GM18951 (cell line): ENCODE measurements at regions not wholly inside any gene's neighbourhood (a gene's known extent, or its start where the extent isn't known, plus 50 kb on each side); places are given as distances from the start of the nearest gene placed in this dataset.
"Not testable (repeated sequence)": the region's sequence is repeated elsewhere in the genome, so short reads cannot be mapped to it uniquely, and the experiment has no call there.

Experiments used
- POLR2A ChIP-seq: IDR thresholded peaks from 4 replicates; pipeline ENCODE4 v1.6.1; 2011; ENCODE audit warnings: mild to moderate bottlenecking; ENCODE audit not compliant: insufficient read length, insufficient read depth; ENCODE audit errors: extremely low read depth
- in situ Hi-C: fragments of 300-500 bp; cut with MboI; formaldehyde crosslinking; loops from one replicate; pipeline ENCODE4 v1.12.0; 2022; ENCODE audit warnings: low sequenced_read_pairs, mixed read lengths, inconsistent platforms; ENCODE audit not compliant: unreplicated experiment

- no peak for TF ChIP-seq POLR2A
- in situ Hi-C loops, result no loop called here
These were observed 51.9 kb upstream of the LRRK2 start for GRCh38 chr12:40172879-40173278.

GRCh38 chr12:40171501-40171900 is 53.3 kb upstream of the LRRK2 start:
- in situ Hi-C loops, result no loop called here
- TF ChIP-seq POLR2A, result no peak

- no peak for TF ChIP-seq POLR2A
- in situ Hi-C loops, result no loop called here
These were observed 53.7 kb upstream of the LRRK2 start for GRCh38 chr12:40171066-40171465.

- in situ Hi-C loops, result no loop called here
- no peak for TF ChIP-seq POLR2A
These were observed 54.2 kb upstream of the LRRK2 start for GRCh38 chr12:40170593-40170992.

GRCh38 chr12:40168868-40169267 is 55.9 kb upstream of the LRRK2 start:
- in situ Hi-C loops, result no loop called here
- no peak for TF ChIP-seq POLR2A

GRCh38 chr12:40168419-40168818 is 56.4 kb upstream of the LRRK2 start:
- in situ Hi-C loops, result not testable (repeated sequence)

- no peak for TF ChIP-seq POLR2A
- in situ Hi-C loops, result no loop called here
These were observed 56.8 kb upstream of the LRRK2 start for GRCh38 chr12:40168001-40168400.

- in situ Hi-C loops, result no loop called here
- TF ChIP-seq POLR2A, result no peak
These were observed 59.3 kb upstream of the SLC2A13 start for GRCh38 chr12:40165179-40165578.

GRCh38 chr12:40164034-40164433 is 58.2 kb upstream of the SLC2A13 start:
- in situ Hi-C loops, result no loop called here
- no peak for TF ChIP-seq POLR2A

GRCh38 chr12:40162033-40162432 is 56.2 kb upstream of the SLC2A13 start:
- no peak for TF ChIP-seq POLR2A
- in situ Hi-C loops, result no loop called here

GRCh38 chr12:40158592-40159111 is 52.8 kb upstream of the SLC2A13 start:
- no peak for TF ChIP-seq POLR2A
- in situ Hi-C loops, result loop anchor here (10.0 kb wide), 1 partner anchor 146 kb away; no protein-coding TSS in a partner anchor

- no peak for TF ChIP-seq POLR2A
- in situ Hi-C loops, result loop anchor here (10.0 kb wide), 1 partner anchor 147 kb away; no protein-coding TSS in a partner anchor
These were observed 51.5 kb upstream of the SLC2A13 start for GRCh38 chr12:40157336-40157735.

- in situ Hi-C loops, result loop anchor here (10.0 kb wide), 1 partner anchor 149 kb away; no protein-coding TSS in a partner anchor
- no peak for TF ChIP-seq POLR2A
These were observed 50.3 kb upstream of the SLC2A13 start for GRCh38 chr12:40156021-40156764.
